Mucosa of descending colon (tissue), 3 donors: ENCODE measurements at regions not wholly inside any gene's neighbourhood (a gene's known extent, or its start where the extent isn't known, plus 50 kb on each side); places are given as distances from the start of the nearest gene placed in this dataset.

ENCODE experiments used
- ATAC-seq: fragments of 200-7000 bp; cut with Tn5 transposase; one replicate; pipeline ENCODE4 v1.9.1; 2020; ENCODE audit warnings: mild to moderate bottlenecking, moderate library complexity
- DNase-seq, 3 donors: peaks; one replicate each; pipeline ENCODE4 v3.0.0-alpha.2; 2020
- H3K36me3 ChIP-seq: fragments of 200-600 bp; one replicate; pipeline ENCODE4 v1.8.0; 2021; ENCODE audit warnings: low read depth, mild to moderate bottlenecking
- H3K4me1 ChIP-seq: fragments of 200-600 bp; one replicate; pipeline ENCODE4 v1.8.0; 2021; ENCODE audit warnings: low read depth, mild to moderate bottlenecking
- H3K4me3 ChIP-seq: fragments of 200-600 bp; one replicate; pipeline ENCODE4 v1.8.0; 2021; ENCODE audit warnings: mild to moderate bottlenecking
- H3K9me3 ChIP-seq: fragments of 200-600 bp; one replicate; pipeline ENCODE4 v1.8.0; 2021; ENCODE audit warnings: mild to moderate bottlenecking
- CTCF ChIP-seq: fragments of 200-600 bp; IDR thresholded peaks from one replicate; pipeline ENCODE4 v1.8.0; 2022; ENCODE audit warnings: antibody characterized with exemption, mild to moderate bottlenecking
- intact Hi-C, 2 donors: fragments of 100-400 bp; cut with DNase I in 1 of 2; cut with micrococcal nuclease in 1 of 2; formaldehyde crosslinking; loops; one replicate each; pipeline versions ENCODE4 v1.11.0 to v1.11.1; 2022; cut with DNase I, micrococcal nuclease
- donor health status: DM: no; HTN: no; CAD: no; lungs with moderate emphysema.
- donor health status: DM: no; HTN: no; CAD: no.
- donor health status: DM: no; HTN: yes; CAD: no.

GRCh38 chr13:34593658-34594057 lies 348.4 kb upstream of the NBEA start:
- no peak for TF ChIP-seq CTCF

GRCh38 chr13:34594507-34594906 lies 347.6 kb upstream of the NBEA start:
- Histone ChIP-seq H3K4me1 (no peaks in the 10 kb centered on the region), H3K36me3 (no peaks in the 10 kb centered on the region), H3K9me3 (no peaks in the 10 kb centered on the region), H3K4me3 (no peak overlapping the region)
- DNase-seq: no peak
- intact Hi-C loops: no loop called here
- no peak for ATAC-seq
- no peak for TF ChIP-seq CTCF

More at GRCh38 chr13:34593658-34594057, 348.4 kb upstream of the NBEA start:
- no peak overlapping the region for H3K4me3 ChIP-seq
- no peaks in the 10 kb centered on the region for H3K36me3 ChIP-seq
- no peaks in the 10 kb centered on the region for H3K9me3 ChIP-seq
- H3K4me1 ChIP-seq: no peaks in the 10 kb centered on the region
- DNase-seq (no peak), ATAC-seq (no peak)
- intact Hi-C loops: no loop called here

GRCh38 chr13:34608331-34608730 lies 333.7 kb upstream of the NBEA start:
- TF ChIP-seq CTCF: no peak
- intact Hi-C loops: no loop called here
- Histone ChIP-seq H3K9me3 (no peaks in the 10 kb centered on the region), H3K4me3 (no peak overlapping the region), H3K36me3 (no peaks in the 10 kb centered on the region), H3K4me1 (no peaks in the 10 kb centered on the region)
- no peak for ATAC-seq
- no peak for DNase-seq

GRCh38 chr13:34611671-34612070 lies 330.4 kb upstream of the NBEA start:
- H3K36me3 ChIP-seq: no peaks in the 10 kb centered on the region
- H3K4me3 ChIP-seq: no peak overlapping the region
- no peaks in the 10 kb centered on the region for H3K9me3 ChIP-seq
- ATAC-seq (no peak), DNase-seq (no peak)
- no peaks in the 10 kb centered on the region for H3K4me1 ChIP-seq
- TF ChIP-seq CTCF: no peak
- intact Hi-C loops: no loop called here

- no peaks in the 10 kb centered on the region for H3K9me3 ChIP-seq
- ATAC-seq (no peak), DNase-seq (no peak)
- intact Hi-C loops: no loop called here
- no peaks in the 10 kb centered on the region for H3K4me1 ChIP-seq
- H3K4me3 ChIP-seq: no peak overlapping the region
- H3K36me3 ChIP-seq: no peaks in the 10 kb centered on the region
- no peak for TF ChIP-seq CTCF
Measured at GRCh38 chr13:34617473-34618083, 324.5 kb upstream of the NBEA start.

- no peaks in the 10 kb centered on the region for H3K4me1 ChIP-seq
- no peak overlapping the region for H3K4me3 ChIP-seq
- H3K36me3 ChIP-seq: no peaks in the 10 kb centered on the region
- ATAC-seq (no peak), DNase-seq (no peak)
- no peak for TF ChIP-seq CTCF
- intact Hi-C loops: no loop called here
- no peaks in the 10 kb centered on the region for H3K9me3 ChIP-seq
Measured at GRCh38 chr13:34618654-34619053, 323.4 kb upstream of the NBEA start.
